NCI-H1436 treated with DMSO at 0.1 percent for 48 hours (cell line): ENCODE measurements at regions not wholly inside any gene's neighbourhood (a gene's known extent, or its start where the extent isn't known, plus 50 kb on each side); places are given as distances from the start of the nearest gene placed in this dataset.

Experiments
- DNase-seq: peaks from one replicate; lab custom pipeline; 2025; lab: John Stamatoyannopoulos, UW

DNA sequence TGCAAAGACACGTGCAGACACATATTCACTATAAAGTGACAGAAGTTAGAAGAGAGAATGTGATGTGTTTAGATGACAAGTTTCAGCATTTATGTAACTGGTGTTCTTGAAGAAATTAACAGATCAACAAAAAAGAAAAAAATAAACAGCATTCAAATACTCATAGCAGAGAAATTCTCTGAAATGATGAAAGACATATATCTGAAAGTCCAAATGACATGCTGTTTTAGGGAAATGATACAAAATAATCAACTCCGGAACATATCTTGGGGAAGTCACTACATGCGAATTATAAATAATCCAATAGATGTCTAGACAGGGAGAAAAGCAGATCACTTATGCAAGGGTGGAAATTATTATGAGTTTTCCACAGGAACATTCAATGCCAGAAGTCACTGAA, 146.0 kb downstream of the SPANXN4 start:
- DNase-seq: no peak

DNA sequence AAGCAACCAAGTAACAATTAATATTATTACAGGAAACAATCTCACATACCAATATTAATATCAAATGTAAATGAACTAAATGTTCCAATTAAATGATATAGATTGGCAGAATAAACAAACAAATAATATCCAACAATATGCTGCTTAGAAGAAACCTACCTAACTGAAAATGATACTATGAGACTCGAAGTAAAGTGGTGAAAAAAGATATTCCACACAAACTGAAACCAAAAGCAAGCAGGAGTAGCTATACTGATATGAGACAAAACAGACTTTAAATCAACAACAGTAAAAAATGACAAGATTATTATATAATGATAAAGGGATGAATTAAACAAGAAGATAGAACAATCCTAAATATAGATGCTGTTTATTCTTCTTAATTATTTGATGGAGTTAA, 140.1 kb downstream of the SPANXN4 start:
- no peak for DNase-seq

GRCh38 chrX:143139681-143140080, 114.0 kb downstream of the SPANXN4 start:
- no peak for DNase-seq

- DNase-seq: peak; percentile 85
Measured at GRCh38 chrX:143121477-143121876, 95.7 kb downstream of the SPANXN4 start.

GRCh38 chrX:143115466-143115865, 89.7 kb downstream of the SPANXN4 start:
- no peak for DNase-seq

DNA sequence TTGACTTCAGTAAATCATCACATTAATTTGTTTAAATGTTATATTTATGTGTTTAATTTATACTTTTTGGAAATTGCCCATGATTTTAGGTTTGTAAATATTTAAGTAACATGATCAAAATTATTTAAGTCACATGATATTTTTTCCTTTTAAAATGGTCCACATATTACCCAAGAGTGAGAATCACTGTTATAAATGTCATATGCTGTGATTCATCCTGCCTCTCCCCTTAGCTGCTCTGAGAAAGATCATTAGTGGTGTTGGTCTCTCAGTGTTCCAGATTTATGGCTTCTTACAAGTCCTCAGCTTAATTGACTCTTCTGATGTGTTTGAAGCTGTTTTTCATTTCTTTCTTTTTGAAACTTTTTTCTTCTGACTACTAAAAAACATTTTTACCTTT, 70.1 kb downstream of the SPANXN4 start:
- DNase-seq: no peak

DNA sequence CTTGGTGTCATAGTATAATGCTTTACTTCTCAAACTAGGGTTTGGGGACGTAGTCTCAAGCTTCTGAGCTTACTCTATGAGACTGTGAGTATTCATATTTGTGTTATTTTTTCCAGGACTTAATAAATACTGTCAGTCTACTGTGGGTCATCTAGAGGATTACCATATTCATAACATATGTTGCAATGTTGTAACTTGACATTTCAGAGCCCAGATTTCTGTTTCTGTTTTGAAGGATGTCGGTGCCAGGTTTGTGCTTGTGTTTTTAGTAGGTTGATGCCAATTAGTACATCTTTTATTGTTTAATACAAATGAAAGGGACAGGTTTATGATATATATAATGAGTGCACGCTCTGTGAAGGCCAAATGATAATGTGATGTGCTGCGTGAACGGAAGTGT, 69.6 kb downstream of the SPANXN4 start:
- DNase-seq: no peak

DNA sequence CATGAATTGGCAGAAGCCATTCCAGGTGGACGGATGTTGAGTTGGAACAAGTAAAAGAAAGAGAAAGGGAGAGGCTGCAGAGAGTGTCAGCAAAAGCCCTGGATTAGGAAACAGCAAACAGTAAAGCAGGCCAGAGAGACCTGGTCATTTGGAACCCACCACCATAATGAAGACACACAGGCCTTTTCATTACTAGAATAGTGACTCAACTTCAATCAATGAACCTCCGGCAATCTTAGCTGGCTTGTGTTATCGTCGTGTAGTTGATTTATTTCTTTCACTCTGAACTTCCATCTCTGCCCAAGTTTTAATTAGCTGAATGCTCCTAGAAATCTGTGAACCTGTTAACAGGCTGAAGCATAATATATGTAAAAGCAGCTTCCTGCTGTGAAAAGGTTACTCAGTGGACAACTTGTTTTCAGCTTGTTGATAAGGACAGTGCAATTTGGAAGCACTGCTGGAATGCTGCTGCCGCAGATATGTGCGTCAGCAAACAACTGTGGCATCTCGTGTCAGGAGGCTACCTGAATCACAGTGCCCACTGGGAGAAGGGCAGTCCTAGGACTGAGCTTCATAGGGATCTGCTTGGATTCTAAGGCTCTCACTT, 68.8 kb downstream of the SPANXN4 start:
- no peak for DNase-seq
